ENCODE measurements at regions not wholly inside any gene's neighbourhood (a gene's known extent, or its start where the extent isn't known, plus 50 kb on each side); places are given as distances from the start of the nearest gene placed in this dataset.

- intact Hi-C loops (cut with DNase I, micrococcal nuclease): no loop called here
Observed at GRCh38 chr9:81815781-81816180, 112.4 kb upstream of the SPATA31D4 start.

GRCh38 chr9:81819155-81819554 is 109.1 kb upstream of the SPATA31D4 start:
- Mint-ChIP-seq H3K4me3 (no peak overlapping the region), H3K36me3 (ENCODE audit: low read depth) (no peaks in the 10 kb centered on the region), H3K4me1 (peaks cover 13% of the 10 kb centered on the region), H3K9me3 (ENCODE audit: low read depth) (no peaks in the 10 kb centered on the region), H3K27me3 (no peaks in the 10 kb centered on the region), H3K27ac (no peak overlapping the region)
- DNase-seq (no peak), ATAC-seq (no peak)
- CTCF ChIA-PET: no interaction called here
- POLR2A ChIA-PET: no interaction called here
- intact Hi-C loops (cut with DNase I, micrococcal nuclease): no loop called here

More at GRCh38 chr9:81815781-81816180, 112.4 kb upstream of the SPATA31D4 start:
- POLR2A ChIA-PET: no interaction called here
- DNase-seq (no peak), ATAC-seq (no peak)
- H3K4me1 Mint-ChIP-seq: peaks cover 16% of the 10 kb centered on the region
- CTCF ChIA-PET: no interaction called here
- H3K9me3 Mint-ChIP-seq (ENCODE audit: low read depth): no peaks in the 10 kb centered on the region
- H3K36me3 Mint-ChIP-seq (ENCODE audit: low read depth): no peaks in the 10 kb centered on the region
- H3K27ac Mint-ChIP-seq: no peak overlapping the region
- no peak overlapping the region for H3K4me3 Mint-ChIP-seq
- no peaks in the 10 kb centered on the region for H3K27me3 Mint-ChIP-seq

DNA sequence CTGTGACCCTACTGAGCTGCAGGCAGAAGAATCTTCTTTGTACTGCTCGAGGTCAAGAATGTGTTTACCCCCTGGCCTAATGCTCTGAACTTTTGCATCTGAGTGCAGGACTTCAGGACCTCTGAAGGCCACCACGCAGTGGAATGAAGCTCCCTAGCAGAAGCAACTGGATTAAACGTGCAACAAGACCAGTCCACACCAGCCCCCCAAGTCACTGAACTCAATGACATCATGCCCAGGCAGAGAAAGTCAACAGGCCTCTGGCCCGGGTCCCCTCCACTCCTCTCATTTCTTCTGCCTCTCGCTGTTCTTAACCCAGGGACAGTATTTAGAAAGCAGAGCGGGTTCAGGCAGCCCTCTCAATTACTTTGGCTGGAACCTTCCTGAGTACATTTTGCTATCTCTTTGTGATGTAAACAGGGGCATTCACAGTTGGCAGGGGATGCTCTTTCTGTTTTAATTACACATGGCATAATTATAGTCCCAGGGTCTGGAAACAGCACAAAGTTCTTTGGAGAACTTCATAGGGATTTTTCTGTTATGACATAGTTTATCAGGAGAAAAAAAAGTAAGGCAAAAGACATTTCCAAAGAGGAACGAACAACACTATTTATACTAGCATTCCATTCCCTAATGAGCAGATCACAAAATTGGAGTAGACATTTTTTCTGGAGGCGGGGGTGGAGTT is 108.2 kb upstream of the SPATA31D4 start:
- Mint-ChIP-seq H3K4me1 (peaks cover 5% of the 10 kb centered on the region), H3K27me3 (no peaks in the 10 kb centered on the region), H3K4me3 (no peak overlapping the region), H3K9me3 (ENCODE audit: low read depth) (no peaks in the 10 kb centered on the region), H3K36me3 (ENCODE audit: low read depth) (no peaks in the 10 kb centered on the region), H3K27ac (no peak overlapping the region)
- intact Hi-C loops (cut with DNase I, micrococcal nuclease): no loop called here
- POLR2A ChIA-PET: no interaction called here
- CTCF ChIA-PET: no interaction called here
- ATAC-seq (no peak), DNase-seq (no peak)

GRCh38 chr9:81822301-81822865 is 105.8 kb upstream of the SPATA31D4 start:
- DNase-seq (no peak), ATAC-seq (no peak)
- Mint-ChIP-seq H3K36me3 (ENCODE audit: low read depth) (no peaks in the 10 kb centered on the region), H3K27me3 (no peaks in the 10 kb centered on the region), H3K27ac (no peak overlapping the region), H3K4me1 (no peaks in the 10 kb centered on the region), H3K9me3 (ENCODE audit: low read depth) (no peaks in the 10 kb centered on the region), H3K4me3 (no peak overlapping the region)
- ChIA-PET POLR2A (no interaction called here), CTCF (interaction anchor here (0.8 kb wide), 1 partner anchor 13 kb away, joined by 3 read pairs; no protein-coding TSS in a partner anchor)
- intact Hi-C loops (cut with DNase I, micrococcal nuclease): no loop called here

DNA sequence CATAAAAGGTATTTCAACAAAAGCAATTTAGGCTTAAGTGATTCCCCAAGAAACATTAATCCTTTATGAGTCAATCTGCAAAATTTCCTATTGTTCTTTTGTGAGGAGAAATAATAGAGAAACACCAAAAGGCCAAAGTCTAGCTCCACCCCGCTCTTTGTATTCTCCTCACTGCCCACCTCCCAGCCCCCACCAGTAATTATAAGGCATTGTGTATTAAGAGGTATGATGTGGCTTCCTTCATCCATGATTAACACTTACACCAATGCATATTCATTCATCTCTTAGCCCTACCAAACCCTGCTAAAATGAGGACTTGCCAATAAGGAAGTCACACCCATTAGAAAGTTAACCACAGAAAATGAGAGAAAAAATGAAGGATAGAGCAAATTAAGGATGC is 105.3 kb upstream of the SPATA31D4 start:
- Mint-ChIP-seq H3K27me3 (no peaks in the 10 kb centered on the region), H3K9me3 (ENCODE audit: low read depth) (no peaks in the 10 kb centered on the region), H3K27ac (no peak overlapping the region), H3K4me3 (no peak overlapping the region), H3K4me1 (no peaks in the 10 kb centered on the region), H3K36me3 (ENCODE audit: low read depth) (no peaks in the 10 kb centered on the region)
- no peak for DNase-seq
- no peak for ATAC-seq
- ChIA-PET POLR2A (no interaction called here), CTCF (no interaction called here)
- intact Hi-C loops (cut with DNase I, micrococcal nuclease): no loop called here

DNA sequence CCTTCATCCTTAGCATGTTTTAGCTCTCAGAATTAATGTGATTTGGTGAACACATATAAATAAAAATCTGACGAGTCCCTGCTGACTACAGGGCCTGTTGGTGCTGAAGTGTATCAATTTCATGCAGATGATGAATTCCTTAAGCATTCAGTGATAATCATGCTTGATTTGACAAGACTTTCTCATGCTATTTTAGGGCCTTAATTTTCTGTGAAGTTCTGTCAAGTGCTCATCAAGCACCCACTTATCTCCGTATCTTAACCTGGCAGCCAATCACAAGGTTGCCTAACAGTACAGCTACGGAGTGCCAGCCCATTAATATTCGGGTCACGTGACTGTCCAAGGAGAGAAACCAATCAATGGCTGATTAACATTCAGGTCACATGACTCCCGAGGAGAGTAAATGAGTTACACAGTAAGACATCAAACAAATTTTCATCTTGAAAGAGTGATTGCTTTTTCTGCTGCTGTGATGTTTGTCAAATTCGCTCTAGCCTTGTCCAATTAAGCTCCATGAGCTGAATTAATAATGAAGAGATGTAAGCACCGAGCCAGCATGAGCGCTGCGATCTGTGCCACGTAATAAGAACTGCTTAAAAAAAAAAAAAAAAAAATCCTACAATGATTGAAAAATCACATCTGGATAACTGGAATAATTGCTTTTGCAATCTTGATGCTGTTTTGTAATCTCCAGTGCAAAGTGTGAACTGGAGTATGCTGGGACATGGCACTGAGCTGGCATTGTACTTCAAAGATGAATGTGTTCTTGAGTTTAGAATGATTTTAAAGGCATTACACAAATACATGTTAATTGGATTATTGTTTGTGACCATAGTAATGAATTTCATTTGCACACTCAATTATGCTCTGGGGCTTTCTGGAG is 104.3 kb upstream of the SPATA31D4 start:
- ChIA-PET CTCF (no interaction called here), POLR2A (no interaction called here)
- Mint-ChIP-seq H3K27ac (no peak overlapping the region), H3K4me1 (no peaks in the 10 kb centered on the region), H3K9me3 (ENCODE audit: low read depth) (no peaks in the 10 kb centered on the region), H3K36me3 (ENCODE audit: low read depth) (no peaks in the 10 kb centered on the region), H3K27me3 (no peaks in the 10 kb centered on the region), H3K4me3 (no peak overlapping the region)
- no peak for ATAC-seq
- intact Hi-C loops (cut with DNase I, micrococcal nuclease): no loop called here
- no peak for DNase-seq

DNA sequence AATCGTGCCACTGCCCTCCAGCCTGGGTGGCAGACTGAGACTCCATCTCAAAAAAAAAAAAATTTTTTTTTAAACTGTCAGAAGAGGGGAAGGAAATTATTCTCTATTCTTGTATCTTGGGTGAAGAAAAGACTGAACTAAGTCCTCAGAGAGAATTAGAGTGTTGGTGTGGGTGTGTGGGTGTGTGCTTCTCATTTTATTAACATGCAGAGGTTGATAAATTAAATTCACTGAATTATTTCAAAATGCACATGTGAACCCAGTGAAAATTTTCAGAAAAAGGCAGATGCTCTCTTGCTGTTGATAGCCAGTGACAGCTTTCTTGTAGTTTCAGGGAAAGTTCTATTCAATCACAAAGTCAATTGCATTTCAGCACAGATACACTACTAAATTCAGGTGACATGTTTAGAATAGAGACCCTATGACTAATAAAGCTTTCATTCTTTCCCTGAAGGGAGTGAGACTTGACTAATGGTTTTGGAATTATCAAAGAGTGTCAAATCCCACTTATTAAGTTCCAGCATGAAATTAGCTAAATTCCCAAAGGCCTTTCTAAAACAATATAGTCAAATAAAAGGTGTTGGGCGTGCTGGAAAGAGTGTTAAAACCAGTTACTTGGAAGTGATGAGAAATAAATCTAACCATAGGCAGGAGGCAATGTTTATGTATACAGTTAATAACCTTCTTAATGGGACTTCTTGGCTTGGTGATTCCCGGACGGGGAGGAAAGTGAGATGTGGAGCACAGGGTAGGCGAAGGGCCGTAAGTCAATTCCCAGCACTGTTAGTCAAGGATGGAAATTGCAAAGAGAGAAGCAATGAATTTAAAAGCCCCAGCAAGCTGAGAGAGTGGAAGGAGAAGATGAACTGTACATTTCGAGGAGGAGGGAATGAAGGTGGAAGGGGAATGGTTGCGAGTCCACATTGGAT is 103.2 kb upstream of the SPATA31D4 start:
- ATAC-seq (no peak), DNase-seq (no peak)
- Mint-ChIP-seq H3K27ac (no peak overlapping the region), H3K4me1 (no peaks in the 10 kb centered on the region), H3K4me3 (no peak overlapping the region), H3K36me3 (ENCODE audit: low read depth) (no peaks in the 10 kb centered on the region), H3K9me3 (ENCODE audit: low read depth) (no peaks in the 10 kb centered on the region), H3K27me3 (no peaks in the 10 kb centered on the region)
- ChIA-PET CTCF (no interaction called here), POLR2A (no interaction called here)
- intact Hi-C loops (cut with DNase I, micrococcal nuclease): no loop called here

- DNase-seq (no peak), ATAC-seq (no peak)
- Mint-ChIP-seq H3K36me3 (ENCODE audit: low read depth) (no peaks in the 10 kb centered on the region), H3K4me1 (no peaks in the 10 kb centered on the region), H3K27me3 (no peaks in the 10 kb centered on the region), H3K27ac (no peak overlapping the region), H3K4me3 (no peak overlapping the region), H3K9me3 (ENCODE audit: low read depth) (no peaks in the 10 kb centered on the region)
- ChIA-PET CTCF (interaction anchor here (0.7 kb wide), 1 partner anchor 691 kb away, joined by 3 read pairs; no protein-coding TSS in a partner anchor), POLR2A (no interaction called here)
- intact Hi-C loops (cut with DNase I, micrococcal nuclease): no loop called here
Observed at GRCh38 chr9:81825846-81826516, 102.2 kb upstream of the SPATA31D4 start.

DNA sequence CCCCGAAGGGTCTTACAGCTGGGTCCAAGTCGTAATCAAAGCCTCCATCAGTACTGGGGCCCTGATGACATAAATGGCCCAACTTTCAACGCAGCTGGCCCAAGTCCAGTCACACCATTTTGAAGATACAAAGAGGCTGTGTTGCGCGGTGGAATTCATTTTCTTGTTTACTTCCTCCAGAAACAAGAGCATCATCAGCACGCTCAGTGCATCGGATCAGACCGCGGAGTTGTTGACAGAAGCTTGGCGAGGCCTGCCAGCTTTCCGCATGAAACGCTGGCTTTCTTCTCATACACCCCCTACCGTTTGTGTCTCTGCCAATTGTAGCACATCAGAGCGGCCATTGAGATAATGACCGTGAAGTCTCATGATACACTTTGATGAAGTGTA is 101.7 kb upstream of the SPATA31D4 start:
- no peak for DNase-seq
- Mint-ChIP-seq H3K4me3 (no peak overlapping the region), H3K27ac (no peak overlapping the region), H3K9me3 (ENCODE audit: low read depth) (no peaks in the 10 kb centered on the region), H3K4me1 (no peaks in the 10 kb centered on the region), H3K27me3 (no peaks in the 10 kb centered on the region), H3K36me3 (ENCODE audit: low read depth) (no peaks in the 10 kb centered on the region)
- CTCF ChIA-PET: interaction anchor here (0.7 kb wide), 1 partner anchor 692 kb away, joined by 3 read pairs; no protein-coding TSS in a partner anchor
- intact Hi-C loops (cut with DNase I, micrococcal nuclease): no loop called here
- no peak for ATAC-seq
- POLR2A ChIA-PET: no interaction called here

GRCh38 chr9:81827616-81828296 is 100.5 kb upstream of the SPATA31D4 start:
- H3K4me1 Mint-ChIP-seq: no peaks in the 10 kb centered on the region

More at GRCh38 chr9:81827616-81828296, 100.5 kb upstream of the SPATA31D4 start:
- no peak overlapping the region for H3K4me3 Mint-ChIP-seq
- ATAC-seq (no peak), DNase-seq (no peak)
- no peaks in the 10 kb centered on the region for H3K36me3 Mint-ChIP-seq (ENCODE audit: low read depth)
- ChIA-PET CTCF (interaction anchor here (0.7 to 0.8 kb wide), 2 partner anchors 26 to 170 kb away, joined by 3 read pairs; no protein-coding TSS in a partner anchor), POLR2A (no interaction called here)
- H3K27ac Mint-ChIP-seq: no peak overlapping the region
- H3K27me3 Mint-ChIP-seq: no peaks in the 10 kb centered on the region
- H3K9me3 Mint-ChIP-seq (ENCODE audit: low read depth): no peaks in the 10 kb centered on the region
- intact Hi-C loops (cut with DNase I, micrococcal nuclease): no loop called here

All from activated CD4-positive, alpha-beta T cell treated with anti-CD3 and anti-CD28 coated beads for 36 hours (primary cell).